ENCODE measurements at regions not wholly inside any gene's neighbourhood (a gene's known extent, or its start where the extent isn't known, plus 50 kb on each side); places are given as distances from the start of the nearest gene placed in this dataset.
"Not testable (repeated sequence)": the region's sequence is repeated elsewhere in the genome, so short reads cannot be mapped to it uniquely, and the experiment has no call there.

DNA sequence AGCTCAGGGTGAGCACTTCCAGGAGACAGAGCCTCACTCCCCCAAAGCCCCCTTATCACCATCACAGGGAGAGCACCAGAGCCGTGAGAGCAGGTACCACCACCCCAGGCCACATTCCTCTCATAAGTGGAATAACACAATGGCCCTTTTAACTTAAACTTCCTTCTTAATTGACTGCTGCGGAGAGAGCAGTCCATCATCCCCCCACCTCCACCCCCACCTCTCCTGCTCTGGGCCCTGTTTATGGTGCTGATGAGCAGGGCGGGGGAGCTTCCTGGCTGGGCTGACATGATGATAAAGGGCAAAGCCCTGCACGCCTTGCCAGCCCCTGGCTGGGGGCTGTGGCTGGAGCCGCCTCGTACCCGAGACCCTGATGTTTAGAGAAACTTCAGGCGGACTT, 81.4 kb upstream of the PODXL start:
- no peak for TF ChIP-seq POLR2A (IDR thresholded peaks at IDR 0.05)
- TF ChIP-seq, protein P1, sequence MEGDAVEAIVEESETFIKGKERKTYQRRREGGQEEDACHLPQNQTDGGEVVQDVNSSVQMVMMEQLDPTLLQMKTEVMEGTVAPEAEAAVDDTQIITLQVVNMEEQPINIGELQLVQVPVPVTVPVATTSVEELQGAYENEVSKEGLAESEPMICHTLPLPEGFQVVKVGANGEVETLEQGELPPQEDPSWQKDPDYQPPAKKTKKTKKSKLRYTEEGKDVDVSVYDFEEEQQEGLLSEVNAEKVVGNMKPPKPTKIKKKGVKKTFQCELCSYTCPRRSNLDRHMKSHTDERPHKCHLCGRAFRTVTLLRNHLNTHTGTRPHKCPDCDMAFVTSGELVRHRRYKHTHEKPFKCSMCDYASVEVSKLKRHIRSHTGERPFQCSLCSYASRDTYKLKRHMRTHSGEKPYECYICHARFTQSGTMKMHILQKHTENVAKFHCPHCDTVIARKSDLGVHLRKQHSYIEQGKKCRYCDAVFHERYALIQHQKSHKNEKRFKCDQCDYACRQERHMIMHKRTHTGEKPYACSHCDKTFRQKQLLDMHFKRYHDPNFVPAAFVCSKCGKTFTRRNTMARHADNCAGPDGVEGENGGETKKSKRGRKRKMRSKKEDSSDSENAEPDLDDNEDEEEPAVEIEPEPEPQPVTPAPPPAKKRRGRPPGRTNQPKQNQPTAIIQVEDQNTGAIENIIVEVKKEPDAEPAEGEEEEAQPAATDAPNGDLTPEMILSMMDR (IDR thresholded peaks at IDR 0.05): no peak
- Histone ChIP-seq H3K4me3 (no peak overlapping the region), H3K4me1 (peaks cover 0 to 3% of the 10 kb centered on the region in 2 donors), H3K27me3 (no peaks in the 10 kb centered on the region), H3K36me3 (no peaks in the 10 kb centered on the region), H3K27ac (no peak overlapping the region), H3K9me3 (no peaks in the 10 kb centered on the region)
- intact Hi-C loops (cut with DNase I; ENCODE audit: low total_unique reads): no loop called here
- DNase-seq: no peak

DNA sequence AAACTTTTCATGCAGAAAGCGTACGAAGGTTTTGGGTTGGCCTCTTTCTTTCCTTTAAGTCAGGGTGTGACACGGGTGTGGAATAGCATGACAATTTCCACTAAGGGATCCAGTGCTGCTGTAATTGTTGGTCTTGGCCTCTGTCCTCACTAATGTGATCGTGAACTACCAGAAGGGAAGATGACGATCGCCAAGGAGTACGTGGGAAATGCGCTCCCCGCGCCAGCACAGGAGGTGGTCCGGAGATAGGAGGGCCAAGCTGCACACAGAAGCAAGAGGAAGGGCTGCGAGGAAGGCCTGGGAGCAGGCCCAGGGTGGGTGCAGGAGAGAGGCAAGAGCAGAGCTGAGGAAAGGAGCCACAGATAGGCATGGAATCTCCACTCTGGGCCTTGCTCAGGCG, 79.7 kb upstream of the PODXL start:
- Histone ChIP-seq H3K36me3 (no peaks in the 10 kb centered on the region), H3K27ac (peak overlapping the region in 1 of 2 donors; percentile 24), H3K9me3 (no peaks in the 10 kb centered on the region), H3K4me1 (peaks cover 0 to 3% of the 10 kb centered on the region in 2 donors), H3K4me3 (no peak overlapping the region), H3K27me3 (no peaks in the 10 kb centered on the region)
- no peak for TF ChIP-seq POLR2A (IDR thresholded peaks at IDR 0.05)
- TF ChIP-seq, protein P1 (IDR thresholded peaks at IDR 0.05): no peak
- intact Hi-C loops (cut with DNase I; ENCODE audit: low total_unique reads): no loop called here
- no peak for DNase-seq

DNA sequence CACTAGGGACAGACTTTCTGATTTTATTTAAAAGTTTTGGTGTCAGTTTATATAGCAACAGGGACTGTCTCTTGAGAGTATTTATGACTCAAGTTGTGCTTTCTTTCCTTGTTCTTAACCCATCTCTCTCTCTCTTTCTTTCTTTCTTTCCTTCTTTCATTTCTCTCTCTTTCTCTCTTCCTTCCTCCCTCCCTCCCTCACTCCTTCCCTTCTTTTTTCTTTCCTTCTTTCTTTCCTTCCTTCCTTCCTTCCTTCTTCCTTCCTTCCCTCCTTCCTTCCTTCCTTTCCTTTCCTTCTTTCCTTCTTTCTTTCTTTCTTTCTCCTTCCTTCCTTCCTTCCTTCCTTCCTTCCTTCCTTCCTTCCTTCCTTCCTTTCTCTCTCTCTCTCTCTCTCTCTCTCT, 77.8 kb upstream of the PODXL start:
- H3K4me3 ChIP-seq; intact Hi-C loops (cut with DNase I; ENCODE audit: low total_unique reads); H3K27me3 ChIP-seq: not testable (repeated sequence)

DNA sequence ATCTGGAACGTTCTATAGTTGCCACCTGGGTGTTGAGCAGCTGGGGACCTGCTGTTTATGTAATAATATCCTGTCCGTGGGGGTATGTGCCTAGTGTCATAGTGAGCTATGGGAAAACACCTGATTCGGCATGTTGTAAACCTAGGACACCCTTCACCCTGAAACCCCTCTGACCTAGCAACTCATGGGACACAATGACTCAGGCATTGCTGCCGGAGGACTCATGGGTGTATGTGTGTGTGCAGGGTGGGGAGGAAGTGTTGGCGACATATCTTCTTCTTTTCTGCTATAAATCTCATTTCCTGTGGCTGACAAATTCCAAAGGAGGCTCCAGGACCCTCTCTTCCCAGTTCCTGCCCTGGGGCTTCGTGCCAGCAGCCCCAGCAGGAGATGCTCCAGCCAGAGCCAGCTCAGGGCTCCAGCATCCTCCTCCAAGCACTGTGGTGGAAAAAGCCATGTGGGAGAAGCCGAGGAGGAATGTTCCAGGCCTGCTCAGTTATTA, 77.0 kb upstream of the PODXL start:
- no peak overlapping the region for H3K4me3 ChIP-seq
- H3K27ac ChIP-seq: peak overlapping the region; percentile 74 to 83
- peaks cover 12 to 13% of the 10 kb centered on the region in 2 donors for H3K4me1 ChIP-seq
- no peaks in the 10 kb centered on the region for H3K27me3 ChIP-seq
- intact Hi-C loops (cut with DNase I; ENCODE audit: low total_unique reads): no loop called here
- no peaks in the 10 kb centered on the region for H3K36me3 ChIP-seq
- no peaks in the 10 kb centered on the region for H3K9me3 ChIP-seq
- DNase-seq: peak; percentile 66 to 67
- TF ChIP-seq, protein P1 (IDR thresholded peaks at IDR 0.05): no peak
- no peak for TF ChIP-seq POLR2A (IDR thresholded peaks at IDR 0.05)

More for the DNA sequence above, 77.8 kb upstream of the PODXL start:
- H3K4me1 ChIP-seq, H3K9me3 ChIP-seq, H3K36me3 ChIP-seq, DNase-seq: not testable (repeated sequence)
- H3K27ac ChIP-seq: peak overlapping the region; percentile 74 to 83

DNA sequence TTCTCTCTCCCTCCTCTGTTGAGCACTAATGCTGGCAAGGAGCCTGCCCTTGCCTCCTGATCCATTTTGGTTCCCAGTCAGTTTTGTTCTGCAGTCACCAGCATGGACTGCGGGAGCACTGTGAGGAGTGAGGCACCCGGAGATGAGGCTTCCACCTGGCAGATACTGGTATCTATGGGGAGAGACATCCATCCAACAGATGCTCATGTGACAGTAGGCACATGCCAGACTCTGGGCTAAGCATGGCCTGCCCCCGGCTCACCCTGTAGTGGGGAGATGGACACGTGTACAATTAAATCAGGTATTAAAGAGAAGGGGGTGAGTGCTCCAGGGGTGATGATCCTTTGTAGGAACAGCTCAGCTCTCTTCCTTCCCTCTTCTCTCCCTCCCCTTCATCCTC, 74.0 kb upstream of the PODXL start:
- no peak for DNase-seq
- Histone ChIP-seq H3K27ac (peak overlapping the region; percentile 82 to 86), H3K27me3 (no peaks in the 10 kb centered on the region), H3K36me3 (no peaks in the 10 kb centered on the region), H3K9me3 (no peaks in the 10 kb centered on the region), H3K4me1 (peaks cover 12 to 13% of the 10 kb centered on the region in 2 donors), H3K4me3 (no peak overlapping the region)
- TF ChIP-seq, protein P1 (IDR thresholded peaks at IDR 0.05): no peak
- TF ChIP-seq POLR2A (IDR thresholded peaks at IDR 0.05): no peak
- intact Hi-C loops (cut with DNase I; ENCODE audit: low total_unique reads): no loop called here
